ENCODE measurements at regions not wholly inside any gene's neighbourhood (a gene's known extent, or its start where the extent isn't known, plus 50 kb on each side); places are given as distances from the start of the nearest gene placed in this dataset.

DNA sequence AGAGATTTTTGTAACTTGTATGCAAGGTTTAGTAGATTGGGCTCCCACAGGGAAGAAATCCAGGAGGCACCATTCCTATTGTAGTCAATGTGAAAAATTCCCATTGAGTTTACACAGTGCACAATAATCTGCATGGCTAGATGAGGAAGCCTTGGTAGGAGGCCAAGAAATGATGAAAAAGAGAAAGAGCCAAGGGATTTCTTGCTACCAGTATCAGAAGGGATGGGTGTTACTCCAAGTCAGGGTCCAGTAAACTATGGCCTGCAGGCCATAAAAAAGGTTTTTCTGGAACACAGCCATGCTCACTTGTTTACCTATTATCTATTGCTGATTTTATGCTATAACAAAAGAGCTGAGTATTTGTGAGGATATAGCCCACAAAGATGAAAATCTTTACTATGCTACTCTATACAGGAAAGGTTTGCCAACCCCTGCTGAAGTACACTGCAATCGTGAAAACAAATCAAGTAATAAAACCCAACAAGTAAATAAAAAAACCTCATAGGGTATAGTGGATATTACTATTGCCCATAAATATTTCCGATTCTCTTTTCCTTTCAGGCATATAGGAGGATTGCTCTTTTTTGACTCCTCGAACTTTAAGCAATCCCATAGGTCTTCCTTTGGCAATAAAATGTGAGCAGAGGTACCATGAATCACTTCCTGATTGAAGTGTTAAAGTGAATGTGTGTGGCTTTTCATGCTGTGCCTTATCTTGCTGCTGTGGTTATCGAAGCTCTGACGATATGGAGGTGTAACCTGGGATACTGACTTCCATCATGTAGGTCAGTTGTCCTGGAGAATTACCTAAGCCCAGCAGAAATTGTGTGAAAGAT is 256.3 kb upstream of the MAGI2 start:
- H3K27ac ChIP-seq, result no peak overlapping the region
- TF ChIP-seq, protein P1, sequence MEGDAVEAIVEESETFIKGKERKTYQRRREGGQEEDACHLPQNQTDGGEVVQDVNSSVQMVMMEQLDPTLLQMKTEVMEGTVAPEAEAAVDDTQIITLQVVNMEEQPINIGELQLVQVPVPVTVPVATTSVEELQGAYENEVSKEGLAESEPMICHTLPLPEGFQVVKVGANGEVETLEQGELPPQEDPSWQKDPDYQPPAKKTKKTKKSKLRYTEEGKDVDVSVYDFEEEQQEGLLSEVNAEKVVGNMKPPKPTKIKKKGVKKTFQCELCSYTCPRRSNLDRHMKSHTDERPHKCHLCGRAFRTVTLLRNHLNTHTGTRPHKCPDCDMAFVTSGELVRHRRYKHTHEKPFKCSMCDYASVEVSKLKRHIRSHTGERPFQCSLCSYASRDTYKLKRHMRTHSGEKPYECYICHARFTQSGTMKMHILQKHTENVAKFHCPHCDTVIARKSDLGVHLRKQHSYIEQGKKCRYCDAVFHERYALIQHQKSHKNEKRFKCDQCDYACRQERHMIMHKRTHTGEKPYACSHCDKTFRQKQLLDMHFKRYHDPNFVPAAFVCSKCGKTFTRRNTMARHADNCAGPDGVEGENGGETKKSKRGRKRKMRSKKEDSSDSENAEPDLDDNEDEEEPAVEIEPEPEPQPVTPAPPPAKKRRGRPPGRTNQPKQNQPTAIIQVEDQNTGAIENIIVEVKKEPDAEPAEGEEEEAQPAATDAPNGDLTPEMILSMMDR (IDR thresholded peaks at IDR 0.05), result no peak
- FAIRE-seq (no peak), DNase-seq (no peak), ATAC-seq (no peak)
- 39 to 51% methylated on average over 5 of the region's 5 CpGs for WGBS, 2 donors
- no peak overlapping the region for H3K4me3 ChIP-seq
- no peaks in the 10 kb centered on the region for H3K4me1 ChIP-seq
- H3K36me3 ChIP-seq, result no peaks in the 10 kb centered on the region
- intact Hi-C loops (cut with DNase I), result no loop called here
- H3K9me3 ChIP-seq, result no peaks in the 10 kb centered on the region
- no peaks in the 10 kb centered on the region for H3K27me3 ChIP-seq

DNA sequence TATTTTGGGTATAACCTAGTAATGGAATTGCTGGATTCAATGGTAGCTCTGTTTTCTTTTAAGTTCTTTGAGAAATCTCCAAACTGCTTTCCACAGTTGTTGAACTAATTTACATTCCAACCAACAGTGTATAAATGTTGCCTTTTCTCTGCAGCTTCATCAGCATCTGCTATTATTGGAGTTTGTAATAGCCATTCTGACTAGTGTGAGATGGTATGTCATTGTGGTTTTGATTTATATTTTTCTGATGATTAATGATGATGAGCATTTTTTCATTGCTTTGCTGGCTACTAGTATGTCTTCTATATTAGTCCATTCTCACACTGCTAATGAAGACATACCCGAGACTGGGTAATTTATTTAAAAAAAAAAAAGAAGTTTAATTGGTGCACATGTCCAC is 248.6 kb upstream of the MAGI2 start:
- intact Hi-C loops (cut with DNase I), result no loop called here
- Histone ChIP-seq H3K9me3 (no peaks in the 10 kb centered on the region), H3K36me3 (no peaks in the 10 kb centered on the region), H3K27me3 (no peaks in the 10 kb centered on the region), H3K27ac (no peak overlapping the region), H3K4me3 (no peak overlapping the region), H3K4me1 (no peaks in the 10 kb centered on the region)
- WGBS, 2 donors, result 51 to 66% methylated on average over 1 of the region's 1 CpG
- ATAC-seq (no peak), DNase-seq (no peak), FAIRE-seq (no peak)
- TF ChIP-seq, protein P1 (IDR thresholded peaks at IDR 0.05), result no peak

DNA sequence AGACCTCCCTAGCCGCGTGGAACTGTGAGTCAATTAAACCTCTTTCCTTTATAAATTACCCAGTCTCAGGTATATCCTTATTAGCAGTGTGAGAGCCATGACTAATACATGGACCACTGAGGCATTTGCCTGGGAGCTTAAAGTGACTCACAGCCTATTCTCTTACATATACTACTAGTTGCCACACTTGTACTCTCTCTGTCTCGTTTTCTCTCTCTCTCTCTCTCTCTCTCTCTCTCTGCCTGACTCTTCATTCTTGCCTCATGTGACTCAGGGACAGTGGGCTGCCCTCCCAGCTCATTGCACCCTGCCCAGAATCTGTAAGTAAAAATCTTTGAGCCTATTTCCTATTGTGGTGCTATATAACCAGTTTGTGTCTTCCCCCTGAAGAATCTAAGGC is 238.5 kb upstream of the MAGI2 start:
- no peak for DNase-seq
- no peaks in the 10 kb centered on the region for H3K4me1 ChIP-seq
- no peak overlapping the region for H3K27ac ChIP-seq
- TF ChIP-seq, protein P1 (IDR thresholded peaks at IDR 0.05), result no peak
- WGBS, 2 donors, result 50 to 61% methylated on average over 3 of the region's 3 CpGs
- H3K9me3 ChIP-seq, result no peaks in the 10 kb centered on the region
- no peak for FAIRE-seq
- no peaks in the 10 kb centered on the region for H3K27me3 ChIP-seq
- ATAC-seq, result no peak
- H3K36me3 ChIP-seq, result no peaks in the 10 kb centered on the region
- no peak overlapping the region for H3K4me3 ChIP-seq
- intact Hi-C loops (cut with DNase I), result no loop called here

DNA sequence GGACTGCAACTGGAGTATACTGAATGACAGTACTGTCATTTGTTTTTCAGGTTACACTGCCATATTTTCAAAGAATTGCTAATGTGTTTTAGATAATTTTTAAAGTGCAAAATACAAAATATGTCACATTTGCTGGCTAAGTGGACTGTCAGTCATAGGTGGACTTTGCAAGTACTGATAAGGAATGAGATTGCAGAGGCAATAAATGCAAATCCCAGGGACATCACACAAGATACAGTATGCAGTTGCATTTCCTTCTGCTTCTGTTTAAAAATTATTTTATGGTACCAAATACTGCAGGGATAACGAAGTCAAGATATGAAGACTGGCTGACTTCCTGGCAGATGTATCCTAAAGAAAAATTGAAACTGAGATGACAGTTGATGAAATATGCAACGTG is 237.6 kb upstream of the MAGI2 start:
- Histone ChIP-seq H3K27ac (no peak overlapping the region), H3K9me3 (no peaks in the 10 kb centered on the region), H3K4me1 (no peaks in the 10 kb centered on the region), H3K4me3 (no peak overlapping the region), H3K27me3 (no peaks in the 10 kb centered on the region), H3K36me3 (no peaks in the 10 kb centered on the region)
- no peak for DNase-seq
- no peak for FAIRE-seq
- no peak for ATAC-seq
- intact Hi-C loops (cut with DNase I), result no loop called here
- WGBS, 2 donors, result 47 to 56% methylated on average over 2 of the region's 2 CpGs
- TF ChIP-seq, protein P1 (IDR thresholded peaks at IDR 0.05), result no peak

DNA sequence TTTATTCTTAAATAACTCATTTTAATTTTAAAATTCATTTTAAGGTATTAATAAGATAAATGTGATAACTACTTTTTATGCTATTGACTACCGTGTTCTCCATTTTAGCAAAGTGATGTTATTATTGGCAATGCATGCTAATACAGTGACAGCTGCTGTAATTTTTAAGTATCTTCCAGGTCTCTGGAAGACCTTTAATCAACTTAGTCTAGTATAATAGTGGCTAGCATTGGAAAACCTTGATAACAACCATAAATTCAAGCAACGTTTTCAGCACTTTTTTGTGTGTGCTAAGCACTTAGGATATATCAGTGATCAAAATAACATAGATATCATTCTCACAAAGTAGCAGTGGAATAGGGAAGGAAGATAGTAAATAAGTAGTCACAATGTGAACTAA is 230.9 kb upstream of the MAGI2 start:
- H3K9me3 ChIP-seq, result no peaks in the 10 kb centered on the region
- no peak overlapping the region for H3K27ac ChIP-seq
- H3K36me3 ChIP-seq, result no peaks in the 10 kb centered on the region
- DNase-seq (no peak), FAIRE-seq (no peak), ATAC-seq (no peak)
- no peak overlapping the region for H3K4me3 ChIP-seq
- 51 to 57% methylated on average over 2 of the region's 2 CpGs for WGBS, 2 donors
- intact Hi-C loops (cut with DNase I), result no loop called here
- H3K27me3 ChIP-seq, result no peaks in the 10 kb centered on the region
- no peaks in the 10 kb centered on the region for H3K4me1 ChIP-seq
- TF ChIP-seq, protein P1 (IDR thresholded peaks at IDR 0.05), result no peak

Measured in pancreas (tissue), 10 donors.